ENCODE measurements at regions not wholly inside any gene's neighbourhood (a gene's known extent, or its start where the extent isn't known, plus 50 kb on each side); places are given as distances from the start of the nearest gene placed in this dataset.

- no peak overlapping the region for H4K5ac ChIP-seq (ENCODE audit: insufficient read length, low read depth, low read length)
- H2BK12ac ChIP-seq (ENCODE audit: low read depth, low read length) = no peak overlapping the region
- CTCF ChIA-PET (ENCODE audit: partially characterized antibody) = interaction anchor here (0.7 to 3.0 kb wide), 5 partner anchors 10 to 288 kb away, joined by 3 to 10 read pairs (median 4); no protein-coding TSS in a partner anchor
- no peak overlapping the region for H2AFZ ChIP-seq (ENCODE audit: low read length)
- no peak overlapping the region for H2BK5ac ChIP-seq (ENCODE audit: low read depth, low read length)
- no peak overlapping the region for H3K23ac ChIP-seq (ENCODE audit: insufficient read length)
- H4K8ac ChIP-seq (ENCODE audit: extremely low read depth, insufficient read depth, low read length) = no peak overlapping the region
- H2AK5ac ChIP-seq (ENCODE audit: low read depth, low read length) = no peak overlapping the region
- no peaks in the 10 kb centered on the region for H3K9me3 ChIP-seq (ENCODE audit: insufficient read depth in 2 of 2, low read depth in 1 of 2, low read length in 1 of 2)
- H2BK120ac ChIP-seq (replicated peaks; ENCODE audit: low read depth, low read length) = no peak overlapping the region
- no peak overlapping the region for H3K4me3 ChIP-seq (ENCODE audit: extremely low read depth in 1 of 4, insufficient read depth in 2 of 4, low read depth in 3 of 4, low read length in 4 of 4)
- no peaks in the 10 kb centered on the region for H3K23me2 ChIP-seq (ENCODE audit: low read depth, low read length)
- no peaks in the 10 kb centered on the region; a peak in 1 of 7 replicates for H3K4me1 ChIP-seq (replicated peaks in 1 of 4; ENCODE audit: control insufficient read depth in 3 of 4, insufficient read depth in 4 of 4, low read length in 3 of 4)
- no peak overlapping the region for H3K27ac ChIP-seq (ENCODE audit: low read depth, low read length)
- H3K18ac ChIP-seq (ENCODE audit: extremely low read depth, low read length) = no peak overlapping the region
- H3K27me3 ChIP-seq (replicated peaks in 1 of 4; ENCODE audit: control insufficient read depth in 3 of 4, extremely low read depth in 1 of 4, insufficient read depth in 3 of 4, low read length in 3 of 4) = no peaks in the 10 kb centered on the region
- no peaks in the 10 kb centered on the region for H3K36me3 ChIP-seq (ENCODE audit: control insufficient read depth in 2 of 4, insufficient read depth in 4 of 4, low read length in 3 of 4)
- H2BK20ac ChIP-seq (ENCODE audit: low read length) = no peak overlapping the region
- H3K14ac ChIP-seq (ENCODE audit: insufficient read length) = no peak overlapping the region
- no peak overlapping the region for H3K4ac ChIP-seq (replicated peaks; ENCODE audit: insufficient read length, low read depth, low read length)
- no peak for TF ChIP-seq BACH1 (IDR thresholded peaks at IDR 0.05; ENCODE audit: low read length)
- no peak for TF ChIP-seq PHF8 (conservative IDR thresholded peaks at IDR 0.05; ENCODE audit: low read depth, low read length)
- no peak for TF ChIP-seq RNF2 (IDR thresholded peaks at IDR 0.05; ENCODE audit: borderline replicate concordance, low read depth, low read length, missing control alignments, poor library complexity, severe bottlenecking)
- no peak for TF ChIP-seq SIRT6 (IDR thresholded peaks at IDR 0.05; ENCODE audit: low read length)
- TF ChIP-seq MAFK (IDR thresholded peaks at IDR 0.05; ENCODE audit: low read depth, low read length) = no peak
- TF ChIP-seq GABPA (IDR thresholded peaks at IDR 0.05; ENCODE audit: borderline replicate concordance, insufficient read depth, low read length) = no peak
- no peak for TF ChIP-seq ATF3 (IDR thresholded peaks at IDR 0.05; ENCODE audit: insufficient read depth, low read depth, low read length)
- TF ChIP-seq KDM4A (IDR thresholded peaks at IDR 0.05; ENCODE audit: low read depth, low read length, severe bottlenecking) = no peak
- no peak for TF ChIP-seq ZNF274 (IDR thresholded peaks at IDR 0.05; ENCODE audit: borderline replicate concordance, extremely low read depth, low read length)
- no peak for TF ChIP-seq SP1 (IDR thresholded peaks at IDR 0.05; ENCODE audit: low read depth, low read length)
- no peak for TF ChIP-seq CTBP2 (IDR thresholded peaks at IDR 0.05; ENCODE audit: borderline replicate concordance, insufficient read depth, insufficient read length, low read length)
- TF ChIP-seq KDM5A (IDR thresholded peaks at IDR 0.05; ENCODE audit: low read length) = no peak
- FAIRE-seq (no peak), DNase-seq (ENCODE audit: low read depth in 1 of 2, low spot score in 2 of 2) (no peak)
- H3K79me1 ChIP-seq (ENCODE audit: low read depth, low read length) = no peaks in the 10 kb centered on the region
- POLR2A ChIA-PET (ENCODE audit: partially characterized antibody) = no interaction called here
- no peak overlapping the region for H2BK15ac ChIP-seq (ENCODE audit: low read length)
- no peak overlapping the region for H3K56ac ChIP-seq (replicated peaks; ENCODE audit: insufficient read length, low read depth, low read length)
- no peak overlapping the region for H3K9ac ChIP-seq (replicated peaks in 1 of 4; ENCODE audit: extremely low read depth in 1 of 4, low read depth in 3 of 4, low read length in 3 of 4)
- H4K20me1 ChIP-seq (replicated peaks in 1 of 2; ENCODE audit: control insufficient read depth in 1 of 2, insufficient read depth in 2 of 2, low read length in 2 of 2) = no peaks in the 10 kb centered on the region
- H3K79me2 ChIP-seq (ENCODE audit: control insufficient read depth in 1 of 2, insufficient read depth in 2 of 2, low read length in 2 of 2) = no peaks in the 10 kb centered on the region
- no peak overlapping the region for H3K4me2 ChIP-seq (ENCODE audit: insufficient read depth in 1 of 2, low read depth in 2 of 2, low read length in 2 of 2)
- WGBS, 2 experiments (ENCODE audit: extremely low coverage in 1 of 2, insufficient coverage in 1 of 2, insufficient read length in 1 of 2, insufficient replicate concordance in 2 of 2, low coverage in 1 of 2, low lambda C conversion rate in 2 of 2, missing lambda C conversion rate in 1 of 2) = 85 to 100% methylated on average over 1 to 6 of the region's 6 CpGs
- no peak overlapping the region for H4K91ac ChIP-seq (replicated peaks; ENCODE audit: insufficient read length, low read length)
These were observed 304.3 kb upstream of the UMPS start for GRCh38 chr3:124425972-124426371.
